ENCODE measurements at regions not wholly inside any gene's neighbourhood (a gene's known extent, or its start where the extent isn't known, plus 50 kb on each side); places are given as distances from the start of the nearest gene placed in this dataset.

- no peaks in the 10 kb centered on the region for H3K79me2 ChIP-seq (ENCODE audit: insufficient read depth, low read length)
- TF ChIP-seq CTCF (IDR thresholded peaks at IDR 0.05): no peak
- H3K36me3 ChIP-seq (replicated peaks in 1 of 2; ENCODE audit: control insufficient read depth in 1 of 2, insufficient read depth in 2 of 2, low read length in 2 of 2): no peaks in the 10 kb centered on the region
- WGBS (ENCODE audit: insufficient coverage): 78% methylated on average over 4 of the region's 10 CpGs
- no peak overlapping the region for H3K4me3 ChIP-seq (replicated peaks in 1 of 3; ENCODE audit: low read depth in 2 of 3, low read length in 3 of 3)
- Mint-ChIP-seq H3K27me3 (ENCODE audit: low read depth in 3 of 3) (peaks cover 0 to 2% (median 2%) of the 10 kb centered on the region in 3 donors), H3K4me1 (no peaks in the 10 kb centered on the region), H3K9me3 (peaks cover 4 to 18% (median 11%) of the 10 kb centered on the region in 7 donors), H3K36me3 (no peaks in the 10 kb centered on the region), H3K4me3 (no peak overlapping the region), H3K27ac (no peak overlapping the region)
- no peak overlapping the region for H3K4me2 ChIP-seq (replicated peaks; ENCODE audit: extremely low read depth, low read length, poor library complexity, severe bottlenecking)
- H3K9me3 ChIP-seq (replicated peaks in 1 of 2; ENCODE audit: control insufficient read depth in 1 of 2, insufficient read depth in 1 of 2, low read length in 2 of 2): no peaks in the 10 kb centered on the region
- no peak for DNase-seq
- intact Hi-C loops (cut with micrococcal nuclease): no loop called here
- no peak overlapping the region for H3K9ac ChIP-seq (ENCODE audit: insufficient read depth, low read length, poor library complexity, severe bottlenecking)
- H2AFZ ChIP-seq (ENCODE audit: insufficient read depth, low read depth, low read length, poor library complexity, severe bottlenecking): no peak overlapping the region
- H4K20me1 ChIP-seq (ENCODE audit: insufficient read depth, low read length): no peaks in the 10 kb centered on the region
- H3K4me1 ChIP-seq (ENCODE audit: control insufficient read depth in 1 of 2, insufficient read depth in 2 of 2, low read length in 2 of 2): no peaks in the 10 kb centered on the region
- no peak overlapping the region for H3K27ac ChIP-seq (ENCODE audit: low read depth in 1 of 2, low read length in 2 of 2)
- no peaks in the 10 kb centered on the region for H3K27me3 ChIP-seq (ENCODE audit: control insufficient read depth in 2 of 2, insufficient read depth in 2 of 2, low read length in 2 of 2)
Measured at GRCh38 chr14:30791522-30792351, 82.6 kb upstream of the COCH start.

- Histone ChIP-seq H3K36me3 (replicated peaks in 1 of 2; ENCODE audit: control insufficient read depth in 1 of 2, insufficient read depth in 2 of 2, low read length in 2 of 2) (no peaks in the 10 kb centered on the region), H4K20me1 (ENCODE audit: insufficient read depth, low read length) (no peaks in the 10 kb centered on the region), H3K4me1 (ENCODE audit: control insufficient read depth in 1 of 2, insufficient read depth in 2 of 2, low read length in 2 of 2) (peaks cover 15 to 21% of the 10 kb centered on the region in 2 donors), H3K9ac (ENCODE audit: insufficient read depth, low read length, poor library complexity, severe bottlenecking) (no peak overlapping the region), H2AFZ (ENCODE audit: insufficient read depth, low read depth, low read length, poor library complexity, severe bottlenecking) (no peak overlapping the region), H3K4me2 (replicated peaks; ENCODE audit: extremely low read depth, low read length, poor library complexity, severe bottlenecking) (no peak overlapping the region), H3K9me3 (replicated peaks in 1 of 2; ENCODE audit: control insufficient read depth in 1 of 2, insufficient read depth in 1 of 2, low read length in 2 of 2) (no peaks in the 10 kb centered on the region), H3K27ac (ENCODE audit: low read depth in 1 of 2, low read length in 2 of 2) (no peak overlapping the region), H3K79me2 (ENCODE audit: insufficient read depth, low read length) (no peaks in the 10 kb centered on the region), H3K27me3 (ENCODE audit: control insufficient read depth in 2 of 2, insufficient read depth in 2 of 2, low read length in 2 of 2) (no peaks in the 10 kb centered on the region), H3K4me3 (replicated peaks in 1 of 3; ENCODE audit: low read depth in 2 of 3, low read length in 3 of 3) (no peak overlapping the region)
- Mint-ChIP-seq H3K27me3 (ENCODE audit: low read depth in 3 of 3) (peaks cover 0 to 2% (median 0%) of the 10 kb centered on the region in 3 donors), H3K4me3 (no peak overlapping the region), H3K27ac (peak overlapping the region in 1 of 7 donors; percentile 56), H3K36me3 (no peaks in the 10 kb centered on the region), H3K9me3 (peaks cover 2 to 13% (median 5%) of the 10 kb centered on the region in 7 donors), H3K4me1 (peaks cover 22% of the 10 kb centered on the region)
- peak in 1 of 3 donors; percentile 1 for DNase-seq
- TF ChIP-seq CTCF (IDR thresholded peaks at IDR 0.05): no peak
- intact Hi-C loops (cut with micrococcal nuclease): no loop called here
- WGBS (ENCODE audit: insufficient coverage): no CpG with 5 or more reads among the region's 1 CpG
Measured at GRCh38 chr14:30796707-30797106, 77.7 kb upstream of the COCH start.

Measured in CD14-positive monocyte (primary cell).